HG03135 (cell line): ENCODE measurements at regions not wholly inside any gene's neighbourhood (a gene's known extent, or its start where the extent isn't known, plus 50 kb on each side); places are given as distances from the start of the nearest gene placed in this dataset.
"Not testable (repeated sequence)": the region's sequence is repeated elsewhere in the genome, so short reads cannot be mapped to it uniquely, and the experiment has no call there.

ENCODE experiments used
- ATAC-seq: cut with Tn5 transposase; IDR thresholded peaks from one replicate; pipeline ENCODE4 v1.9.1; 2021; ENCODE audit warnings: mild to moderate bottlenecking, moderate library complexity; ENCODE audit not compliant: unreplicated experiment

GRCh38 chr2:76697439-76697838, 824.7 kb downstream of the LRRTM4 start:
- ATAC-seq = not testable (repeated sequence)

DNA sequence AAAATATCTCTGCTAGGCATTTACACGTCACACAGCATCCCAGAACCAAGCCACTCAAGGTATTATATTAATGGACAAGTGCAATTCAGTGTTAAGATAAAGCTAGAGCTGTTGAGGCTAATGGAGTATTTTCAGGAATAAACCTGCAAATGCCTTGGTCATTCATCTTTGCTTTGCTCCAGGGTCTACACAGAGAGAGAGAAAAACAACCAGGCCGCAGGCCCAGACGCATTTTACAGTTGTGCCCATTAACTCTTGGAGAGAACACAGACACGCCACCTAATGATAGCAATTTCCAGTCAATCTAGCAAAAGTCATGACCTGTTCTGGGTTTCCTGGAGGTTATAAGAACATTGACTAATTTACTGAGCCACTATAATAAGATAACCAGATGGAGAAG, 829.3 kb downstream of the LRRTM4 start:
- ATAC-seq = no peak

- no peak for ATAC-seq
Observed at GRCh38 chr2:76688732-76689131, 833.4 kb downstream of the LRRTM4 start.

GRCh38 chr2:76687923-76688322, 834.3 kb downstream of the LRRTM4 start:
- no peak for ATAC-seq

- no peak for ATAC-seq
Observed at GRCh38 chr2:76684756-76685155, 837.4 kb downstream of the LRRTM4 start.

- no peak for ATAC-seq
Observed at GRCh38 chr2:76679025-76679396, 843.2 kb downstream of the LRRTM4 start.

GRCh38 chr2:76678383-76679024, 843.7 kb downstream of the LRRTM4 start:
- no peak for ATAC-seq

- ATAC-seq = no peak
Observed at GRCh38 chr2:76675212-76675611, 847.0 kb downstream of the LRRTM4 start.

DNA sequence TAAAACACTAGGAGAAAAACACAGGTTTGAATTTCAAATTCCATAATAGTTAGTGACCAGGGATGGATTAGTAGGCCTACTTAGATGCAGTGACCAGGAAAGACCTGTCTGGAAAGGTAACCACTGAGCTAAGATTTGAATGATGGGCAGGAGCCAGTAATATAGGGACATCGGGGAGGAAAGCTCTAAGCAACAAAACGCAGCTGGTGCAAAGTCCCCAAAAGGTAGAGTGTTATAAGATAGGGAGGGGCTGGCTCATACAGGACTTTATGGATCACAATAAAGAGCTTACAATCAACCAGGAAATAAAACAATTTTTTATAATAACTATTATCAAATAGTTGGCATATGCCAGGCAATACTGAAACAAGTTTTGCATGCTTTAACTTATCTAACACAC, 849.4 kb downstream of the LRRTM4 start:
- no peak for ATAC-seq

DNA sequence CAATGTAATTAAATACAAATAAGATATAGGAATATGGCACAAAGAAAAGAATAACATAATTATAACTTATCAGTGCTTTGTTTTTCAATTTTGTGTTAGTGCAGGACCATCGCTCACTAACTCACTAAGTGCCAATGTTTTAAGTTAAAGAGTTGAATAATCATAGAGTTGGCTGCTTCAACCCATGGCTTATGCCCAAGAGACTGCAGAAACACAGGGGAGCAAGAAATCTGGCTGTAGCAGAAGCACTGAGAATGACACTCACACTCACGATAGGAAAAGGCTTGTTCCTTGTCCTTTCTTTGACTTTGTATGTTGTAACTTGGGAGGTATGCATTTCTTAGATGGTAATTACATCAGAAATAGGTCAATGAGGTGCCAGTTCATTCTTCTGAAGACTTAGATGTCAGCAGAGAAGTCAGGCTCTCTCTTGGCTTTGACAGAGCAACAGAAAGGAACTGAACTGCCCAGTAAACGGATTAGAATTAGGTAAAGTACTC, 852.2 kb downstream of the LRRTM4 start:
- no peak for ATAC-seq

DNA sequence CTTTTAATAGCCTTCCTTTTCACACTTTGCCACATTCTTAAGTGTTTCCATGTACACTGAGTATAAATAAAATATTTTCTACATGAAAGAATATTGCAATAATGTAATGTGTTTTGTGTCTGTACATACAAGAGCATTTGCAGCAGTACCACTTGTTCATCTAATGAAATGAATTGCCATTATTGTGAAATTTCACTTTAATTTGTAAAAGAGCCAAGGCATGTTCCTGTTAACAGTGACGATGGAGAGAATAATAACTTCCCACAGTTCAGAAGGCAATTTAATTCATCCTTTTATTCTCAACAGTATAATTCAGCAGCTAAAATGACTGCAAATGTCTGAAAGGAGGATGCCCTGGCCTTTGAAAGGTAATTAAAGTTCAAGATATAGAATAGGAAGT, 853.9 kb downstream of the LRRTM4 start:
- ATAC-seq = no peak

- ATAC-seq = no peak
Observed at GRCh38 chr2:76667821-76668271, 854.3 kb downstream of the LRRTM4 start.

GRCh38 chr2:76642129-76642528, 880.0 kb downstream of the LRRTM4 start:
- ATAC-seq = no peak

GRCh38 chr2:76641506-76641905, 880.7 kb downstream of the LRRTM4 start:
- no peak for ATAC-seq

DNA sequence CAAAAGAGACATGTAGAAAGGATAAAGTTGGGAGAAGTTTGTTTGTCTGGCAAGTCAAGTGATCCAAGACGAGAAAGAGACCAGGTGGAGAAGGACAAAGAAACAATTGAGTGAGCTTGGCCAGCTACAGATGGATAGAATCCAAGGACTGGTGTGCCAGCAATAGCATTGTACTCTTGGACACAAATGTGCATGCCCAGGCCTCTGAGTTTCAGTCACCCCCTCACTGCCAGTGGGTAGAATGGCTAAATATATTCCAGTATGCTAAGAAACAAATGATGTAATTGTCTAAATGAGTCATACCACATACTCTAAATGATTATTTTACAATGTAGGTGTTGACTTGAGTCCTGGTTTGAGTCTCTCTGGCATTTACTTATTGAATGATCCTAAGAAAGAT, 881.3 kb downstream of the LRRTM4 start:
- ATAC-seq = no peak

DNA sequence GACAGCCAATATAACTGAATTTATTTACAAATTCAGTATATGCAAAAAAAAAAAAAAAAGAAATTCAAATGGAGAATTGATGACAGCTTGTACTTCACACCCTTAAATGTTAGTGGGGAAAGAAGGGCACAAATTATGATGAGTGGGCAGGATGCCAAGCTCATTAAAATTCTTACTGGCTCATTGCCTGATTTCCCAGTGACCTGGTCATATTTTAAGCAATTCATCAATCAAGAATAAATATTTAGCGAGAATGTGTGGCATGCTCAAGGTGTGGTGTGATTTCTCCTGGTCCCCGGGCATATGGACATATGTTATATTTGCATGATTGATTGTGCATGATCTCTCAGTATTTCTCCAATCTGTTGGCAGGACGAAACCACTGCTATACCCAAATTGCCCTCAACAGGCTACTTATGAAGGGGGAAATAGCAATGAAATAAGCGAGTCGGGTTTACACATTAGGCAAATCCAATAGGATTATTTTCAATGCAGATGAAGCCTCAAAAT, 883.0 kb downstream of the LRRTM4 start:
- no peak for ATAC-seq

GRCh38 chr2:76633276-76633921, 888.8 kb downstream of the LRRTM4 start:
- no peak for ATAC-seq

DNA sequence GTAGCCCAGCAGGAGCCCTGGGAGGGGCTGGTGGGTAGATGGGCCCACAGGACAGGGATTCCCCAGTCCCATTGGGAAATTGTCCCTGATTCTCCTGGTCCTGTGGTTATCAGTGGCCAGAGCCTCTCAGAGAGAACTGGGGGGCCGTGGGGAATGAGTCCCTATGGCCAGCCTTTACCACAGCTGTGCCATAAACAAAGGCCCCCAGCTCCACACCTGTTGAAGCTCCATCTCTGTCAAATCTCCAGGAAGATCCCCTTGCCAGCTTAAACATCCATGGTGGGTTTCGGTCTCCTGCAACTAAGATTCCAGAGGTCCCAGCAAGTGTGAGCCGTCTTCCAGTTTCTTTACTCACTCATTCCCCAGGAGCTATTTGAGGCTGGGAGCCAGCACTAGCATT, 897.1 kb downstream of the LRRTM4 start:
- ATAC-seq = no peak

- ATAC-seq = no peak
Observed at GRCh38 chr2:76613330-76613729, 902.6 kb upstream of the GCFC2 start.

DNA sequence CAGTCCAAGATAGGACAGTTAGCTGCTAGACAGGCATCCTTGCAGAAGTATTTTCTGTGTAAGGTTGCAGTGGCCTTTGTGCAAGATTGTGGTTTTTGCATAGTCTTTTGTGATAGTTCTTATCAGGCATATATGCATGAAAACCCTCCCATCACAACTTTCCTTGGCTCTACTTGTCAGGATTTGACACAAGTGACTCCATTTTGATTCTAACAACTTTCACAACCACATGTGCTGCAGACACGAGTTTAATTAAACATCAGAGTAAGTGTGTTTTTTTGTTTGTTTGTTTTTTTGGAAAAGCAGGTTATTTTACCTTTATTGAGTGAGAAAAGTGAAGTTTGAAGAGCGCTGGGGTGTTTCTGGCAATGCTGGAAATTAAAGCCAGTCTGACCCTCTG, 902.0 kb upstream of the GCFC2 start:
- no peak for ATAC-seq

DNA sequence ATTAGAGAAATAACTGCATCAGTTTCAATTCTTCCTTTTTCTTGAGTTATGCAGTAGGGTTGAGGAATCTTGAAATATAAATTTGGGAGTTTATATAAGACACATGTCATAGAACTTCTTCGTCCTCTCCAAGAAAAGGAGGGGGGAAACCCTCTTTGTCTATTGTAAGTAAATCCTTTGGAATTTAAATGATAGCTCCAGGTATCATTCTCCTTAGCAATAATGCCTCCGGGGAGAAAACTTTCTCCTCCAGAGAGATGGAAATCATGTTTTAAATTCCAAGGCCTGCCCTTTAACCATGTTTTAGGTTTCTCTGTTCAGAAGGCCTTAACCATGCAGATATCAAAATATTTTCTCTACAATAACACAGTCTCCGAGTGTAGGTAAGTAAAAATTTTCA, 899.7 kb upstream of the GCFC2 start:
- no peak for ATAC-seq

- peak; percentile 97 for ATAC-seq
Observed at GRCh38 chr2:76599732-76600368, 889.1 kb upstream of the GCFC2 start.
